GM18517 (cell line): ENCODE measurements at regions not wholly inside any gene's neighbourhood (a gene's known extent, or its start where the extent isn't known, plus 50 kb on each side); places are given as distances from the start of the nearest gene placed in this dataset.
"Not testable (repeated sequence)": the region's sequence is repeated elsewhere in the genome, so short reads cannot be mapped to it uniquely, and the experiment has no call there.

Experiments
- ATAC-seq: cut with Tn5 transposase; IDR thresholded peaks from one replicate; pipeline ENCODE4 v1.9.1; 2021; ENCODE audit warnings: mild to moderate bottlenecking, moderate library complexity; ENCODE audit not compliant: unreplicated experiment

DNA sequence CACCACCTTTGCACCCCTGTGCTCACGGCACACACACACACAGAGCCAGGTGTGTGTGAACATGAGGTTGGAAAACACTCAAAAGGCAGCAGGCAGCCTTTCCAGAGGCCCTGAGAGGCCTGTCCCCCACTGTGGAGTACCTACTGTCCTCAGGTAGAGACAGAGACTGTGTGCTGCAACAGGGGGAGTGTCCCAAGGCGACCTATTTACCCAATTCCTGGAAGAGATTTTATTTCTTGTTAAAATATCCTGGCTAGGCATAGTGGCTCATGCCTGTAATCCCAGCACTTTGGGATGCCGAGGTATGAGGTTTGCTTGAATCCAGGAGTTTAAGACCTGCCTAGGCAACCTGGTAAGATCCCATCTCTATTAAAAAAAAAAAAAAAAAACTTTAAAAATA, 108.5 kb downstream of the COPRS start:
- ATAC-seq: no peak

DNA sequence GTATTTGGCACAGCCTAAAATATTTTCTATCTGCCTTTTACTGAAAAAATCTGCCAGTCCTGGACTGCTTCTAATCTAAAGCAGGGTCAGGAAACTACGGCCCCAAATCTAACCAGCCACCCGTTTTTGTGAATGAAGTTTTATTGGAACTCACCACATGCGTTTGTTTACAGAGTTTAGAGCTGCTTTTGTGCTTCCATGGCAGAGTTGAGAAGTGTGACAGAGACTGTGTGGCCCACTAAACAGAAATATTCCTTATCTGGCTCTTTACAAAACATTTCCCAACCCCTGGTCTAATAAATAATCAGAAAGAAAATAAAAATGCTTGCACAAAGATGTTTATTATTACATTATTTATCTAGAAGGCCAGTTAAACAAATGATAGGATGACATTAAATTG, 110.2 kb downstream of the COPRS start:
- no peak for ATAC-seq

DNA sequence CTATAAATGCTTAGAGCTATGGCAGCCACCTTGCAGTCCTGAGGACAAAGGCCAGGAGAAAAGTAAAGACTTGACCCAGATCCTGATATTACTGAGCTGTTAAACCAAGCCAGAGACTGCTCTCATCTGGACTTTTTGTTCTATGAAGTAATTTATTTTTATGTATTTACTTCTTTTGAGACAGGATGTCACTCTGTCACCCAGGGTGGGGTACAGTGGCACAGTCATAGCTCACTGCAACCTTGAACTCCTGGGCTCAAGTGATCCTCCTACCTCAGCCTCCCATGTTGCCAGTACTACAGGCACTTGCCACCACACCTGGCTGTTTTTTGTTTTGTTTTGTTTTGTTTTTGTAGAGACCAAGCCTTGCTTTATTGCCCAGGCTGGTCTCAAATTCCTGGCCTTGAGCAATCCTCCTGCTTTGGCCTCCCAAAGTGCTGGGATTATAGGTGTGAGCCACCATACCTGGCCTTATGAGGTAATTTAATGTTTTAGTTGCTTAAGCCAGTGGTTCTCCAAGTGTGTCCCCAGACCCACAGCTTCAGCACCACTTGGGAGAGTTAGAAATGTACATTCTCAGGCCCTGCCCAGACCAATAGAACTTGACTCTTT, 112.1 kb downstream of the COPRS start:
- no peak for ATAC-seq

DNA sequence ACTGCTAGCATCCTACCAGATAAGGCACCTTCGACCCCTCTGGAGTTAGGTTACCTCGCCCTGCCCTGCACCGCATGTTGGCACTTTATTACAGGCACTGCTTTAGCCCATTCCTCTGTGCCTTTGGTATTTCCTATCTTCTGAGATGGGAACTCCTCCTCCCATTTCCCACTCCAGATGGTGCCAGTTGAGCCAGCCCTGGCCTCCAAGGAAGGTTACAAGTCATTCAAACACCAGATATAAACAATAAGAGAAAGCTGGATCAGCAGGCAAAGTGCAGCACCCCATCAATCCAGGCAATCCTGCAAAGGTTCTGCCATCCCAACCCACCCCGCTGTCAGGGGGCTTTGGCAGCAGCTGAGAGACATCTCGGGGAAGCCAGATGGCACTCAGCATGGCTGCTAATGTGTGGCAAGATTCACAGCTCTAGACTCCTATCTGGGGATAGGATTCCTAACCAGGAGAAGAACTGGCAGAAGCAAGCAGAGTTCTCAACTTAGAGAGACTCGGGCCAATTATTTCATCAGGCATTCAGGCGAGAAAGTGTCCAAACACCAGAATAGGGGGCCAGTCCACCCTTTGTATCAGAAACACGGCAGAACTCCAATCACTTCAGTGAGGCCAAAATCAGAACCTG, 113.0 kb downstream of the COPRS start:
- ATAC-seq: no peak

DNA sequence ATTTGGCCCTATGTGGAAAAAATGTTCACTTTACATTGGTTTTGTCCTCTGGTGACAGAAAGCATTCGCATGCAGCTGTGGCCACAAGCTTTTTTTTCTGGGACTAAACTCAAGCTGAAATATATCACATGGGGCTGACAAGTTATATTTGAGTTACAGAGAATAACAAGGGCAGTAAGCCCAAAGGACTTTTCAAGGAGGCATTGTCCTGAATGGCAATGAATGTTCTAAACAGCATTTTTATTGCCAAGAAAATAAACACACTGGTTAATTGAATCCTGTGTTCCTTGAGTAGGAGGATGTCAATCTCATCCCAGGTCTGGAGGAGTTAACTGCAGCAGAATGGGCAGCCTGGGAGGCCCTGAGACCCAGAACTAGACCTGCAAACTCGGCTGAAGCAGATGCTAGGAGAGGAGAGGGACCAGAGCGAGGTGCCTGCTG, 114.5 kb downstream of the COPRS start:
- no peak for ATAC-seq

DNA sequence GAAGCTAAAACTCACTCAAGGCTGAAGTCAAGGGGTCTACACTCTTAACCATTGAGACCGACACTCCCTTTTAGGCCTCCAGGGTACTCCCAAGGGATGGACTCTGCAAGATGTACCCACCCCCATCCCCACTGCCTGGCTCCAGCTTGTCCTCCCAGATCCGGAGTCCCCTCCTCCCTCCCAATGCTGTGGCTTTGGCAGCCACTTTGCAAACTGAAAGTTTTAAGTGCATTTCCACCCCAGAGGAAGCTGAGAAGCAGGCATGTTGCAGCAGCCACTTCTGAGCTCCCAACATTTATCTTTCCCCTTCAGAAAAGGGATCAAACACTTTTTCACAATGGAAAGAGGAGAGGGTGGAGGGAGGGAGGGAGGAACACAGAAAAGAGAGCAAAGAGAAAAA, 115.2 kb downstream of the COPRS start:
- ATAC-seq: no peak

DNA sequence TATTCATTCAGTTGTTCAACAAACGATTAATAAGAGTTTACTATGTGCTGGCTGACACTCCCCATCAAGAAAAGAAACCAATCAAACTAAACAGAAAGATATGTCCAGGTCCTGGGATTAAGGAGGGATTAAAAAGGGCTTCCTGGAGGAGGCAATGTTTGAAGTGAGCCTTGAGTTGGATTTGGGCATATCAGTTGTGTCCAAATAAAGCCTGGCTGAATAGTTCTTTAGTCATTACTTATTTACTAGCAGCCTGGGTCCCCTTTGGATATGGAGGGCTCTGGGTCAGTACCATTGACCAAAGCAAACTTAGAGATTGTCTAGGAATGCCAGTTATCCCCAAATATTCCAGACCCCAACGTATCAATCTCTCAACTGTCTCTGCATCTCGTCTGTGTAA, 117.7 kb downstream of the COPRS start:
- ATAC-seq: no peak

DNA sequence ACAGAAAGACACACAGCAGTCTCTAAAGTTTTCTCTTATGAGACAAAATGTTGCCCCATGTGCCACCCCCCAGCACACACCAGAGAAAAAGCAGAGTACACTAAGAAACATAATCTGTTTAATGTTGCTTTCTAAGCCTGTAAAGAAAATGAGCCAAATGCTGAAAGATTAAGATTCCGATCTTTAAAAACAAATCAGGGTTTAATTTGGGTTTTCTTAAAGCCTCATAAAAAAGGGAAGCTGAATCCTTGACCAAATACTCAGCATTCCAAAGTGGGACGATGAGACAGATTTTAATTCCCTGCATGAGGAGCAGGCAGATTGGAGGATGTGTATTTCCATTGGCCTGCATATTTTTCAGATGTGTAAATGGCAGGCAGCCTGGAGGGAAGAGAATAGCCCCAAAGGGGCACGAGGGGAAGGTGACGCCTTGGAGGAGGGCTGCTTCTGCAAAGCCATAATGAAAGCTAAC, 118.4 kb downstream of the COPRS start:
- no peak for ATAC-seq

DNA sequence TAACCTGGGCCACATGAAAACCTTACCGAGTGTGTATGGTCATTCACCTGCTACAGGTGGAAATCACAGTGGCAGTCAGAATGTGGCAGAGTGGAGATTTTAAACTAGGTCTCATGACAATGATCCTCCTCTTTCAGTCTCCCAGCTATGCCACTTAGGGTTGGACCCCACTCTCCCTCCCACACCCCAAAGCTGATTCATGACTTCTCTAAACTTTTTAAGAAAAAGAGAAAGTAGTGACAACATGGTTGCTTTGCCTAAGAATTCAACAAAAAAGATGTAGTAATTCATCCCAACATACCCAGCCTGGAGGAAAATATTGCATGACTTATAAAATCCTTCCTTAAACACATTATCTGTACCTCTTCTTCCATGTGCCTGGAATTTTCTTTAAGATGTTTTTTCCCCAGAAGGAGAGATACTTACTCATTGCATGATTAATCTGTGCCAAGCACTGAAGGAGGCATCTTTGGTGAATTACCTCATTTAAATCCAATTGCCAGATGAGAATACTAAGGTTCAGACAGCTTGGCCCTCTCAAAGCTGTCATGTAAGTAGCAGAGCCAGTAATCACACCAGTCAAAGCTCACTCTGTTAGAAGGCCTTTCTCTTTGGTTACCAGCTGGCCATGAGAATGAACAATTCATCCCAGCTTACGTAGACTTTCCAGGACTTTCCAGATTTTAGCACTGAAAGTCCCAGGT, 119.9 kb downstream of the COPRS start:
- ATAC-seq: no peak

DNA sequence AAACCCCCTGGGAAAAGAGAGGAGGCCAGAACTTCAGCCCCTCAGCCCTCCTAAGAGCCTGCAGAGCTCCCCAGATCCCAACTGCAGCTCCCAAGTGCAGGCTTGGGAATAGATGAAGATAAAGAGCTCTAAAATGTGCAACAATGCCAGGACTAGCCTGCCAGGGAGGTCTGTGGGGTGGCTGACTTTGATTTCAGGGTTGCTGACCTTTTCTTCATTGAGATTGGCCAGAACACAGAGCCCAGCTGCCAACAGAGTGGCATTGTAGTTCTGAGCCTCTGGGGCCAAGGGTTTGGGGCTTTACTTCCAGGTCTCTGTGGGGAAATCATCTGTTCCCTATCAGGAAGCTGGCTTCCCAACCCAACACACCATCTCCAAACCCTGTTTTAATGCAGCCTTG, 120.6 kb downstream of the COPRS start:
- ATAC-seq: no peak

DNA sequence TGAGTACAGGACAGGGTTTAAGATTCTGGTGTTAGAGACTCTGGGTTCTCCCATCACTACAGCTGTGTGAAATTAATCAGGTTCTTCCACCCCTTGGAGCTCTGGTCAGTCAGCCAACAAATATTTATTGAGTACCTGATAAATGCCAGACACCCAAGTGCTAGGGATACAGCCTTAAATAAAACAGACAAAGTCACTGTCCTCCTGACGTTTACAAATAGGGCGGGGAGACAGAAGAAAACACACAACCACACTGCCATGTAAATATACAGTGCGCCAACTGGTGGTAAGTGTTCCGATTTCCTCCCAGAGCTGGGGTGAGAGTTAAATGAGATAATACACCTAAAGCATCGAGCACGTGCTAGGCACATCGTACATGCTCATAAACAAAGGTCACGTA, 121.0 kb downstream of the COPRS start:
- ATAC-seq: no peak

DNA sequence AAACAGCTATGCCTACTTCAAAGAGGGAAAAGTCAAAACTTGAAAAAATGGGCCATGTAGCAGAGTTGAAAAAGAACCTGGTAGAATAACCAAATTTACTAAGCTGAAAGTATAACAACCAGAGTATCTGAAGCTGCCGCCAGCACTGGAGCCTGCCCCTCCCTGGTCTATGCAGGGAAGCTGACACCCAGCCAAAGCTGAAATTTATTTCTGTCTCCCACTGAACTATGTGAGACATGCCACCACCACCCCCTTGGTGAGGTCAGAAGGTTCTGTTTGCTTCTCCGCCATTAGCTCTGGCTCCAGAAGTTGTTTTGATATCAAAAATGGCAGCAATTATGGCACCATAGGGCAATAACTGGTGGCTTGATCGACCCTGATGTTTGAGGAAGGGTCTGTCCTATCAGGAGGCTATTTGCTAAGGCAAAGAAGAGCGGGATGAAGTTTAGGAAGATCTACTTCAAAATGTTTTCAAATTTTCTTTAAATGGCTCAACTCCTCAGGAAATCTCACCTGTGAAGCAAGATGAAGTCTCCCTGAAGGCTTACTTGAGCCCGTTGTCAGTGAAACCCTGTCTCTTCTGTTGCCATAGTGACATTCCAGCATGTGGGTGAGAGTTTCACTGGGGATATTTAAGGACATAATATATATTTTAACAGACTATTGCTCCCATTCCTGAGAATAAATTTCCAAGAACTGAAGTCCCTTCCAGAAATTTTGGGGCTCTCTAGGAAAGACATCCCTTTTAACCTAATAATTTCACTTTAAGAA, 122.0 kb downstream of the COPRS start:
- ATAC-seq: no peak

DNA sequence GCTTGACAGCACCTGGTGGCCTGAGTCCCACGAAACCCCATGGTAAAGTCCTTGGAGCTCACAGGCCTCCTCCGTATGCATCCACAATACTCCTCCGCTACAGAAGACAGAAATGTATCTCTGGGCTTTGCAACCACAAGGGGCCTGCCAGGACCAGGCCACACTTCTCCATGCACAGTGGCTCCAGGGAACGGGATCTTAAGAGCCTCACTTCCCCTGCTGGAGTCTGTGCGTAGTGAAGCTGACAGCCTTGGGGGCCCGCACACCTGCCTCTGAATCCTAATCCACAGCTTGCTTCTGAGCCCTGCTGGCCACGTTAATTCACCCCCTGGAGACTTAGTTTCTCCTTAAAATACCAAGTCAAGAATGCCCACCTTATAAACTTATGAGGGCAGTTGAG, 125.7 kb downstream of the COPRS start:
- ATAC-seq: no peak

DNA sequence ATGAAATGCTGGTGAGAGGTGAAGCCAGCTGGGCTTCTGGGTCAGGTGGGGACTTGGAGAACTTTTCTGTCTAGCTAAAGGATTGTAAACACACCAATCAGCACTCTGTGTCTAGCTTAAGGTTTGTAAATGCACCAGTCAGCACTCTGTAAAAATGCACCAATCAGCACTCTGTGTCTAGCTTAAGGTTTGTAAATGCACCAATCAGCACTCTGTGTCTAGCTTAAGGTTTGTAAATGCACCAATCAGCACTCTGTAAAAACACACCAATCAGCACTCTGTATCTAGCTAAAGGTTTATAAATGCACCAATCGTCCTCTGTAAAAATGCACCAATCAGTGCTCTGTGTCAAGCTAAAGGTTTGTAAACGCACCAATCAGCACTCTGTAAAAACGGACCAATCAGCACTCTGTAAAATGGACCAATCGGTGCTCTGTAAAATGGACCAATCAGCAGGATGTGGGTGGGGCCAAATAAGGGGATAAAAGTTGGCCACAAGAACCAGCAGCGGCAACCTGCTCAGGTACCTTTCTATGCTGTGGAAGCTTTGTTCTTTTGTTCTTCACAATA, 127.4 kb downstream of the COPRS start:
- not testable (repeated sequence) for ATAC-seq

DNA sequence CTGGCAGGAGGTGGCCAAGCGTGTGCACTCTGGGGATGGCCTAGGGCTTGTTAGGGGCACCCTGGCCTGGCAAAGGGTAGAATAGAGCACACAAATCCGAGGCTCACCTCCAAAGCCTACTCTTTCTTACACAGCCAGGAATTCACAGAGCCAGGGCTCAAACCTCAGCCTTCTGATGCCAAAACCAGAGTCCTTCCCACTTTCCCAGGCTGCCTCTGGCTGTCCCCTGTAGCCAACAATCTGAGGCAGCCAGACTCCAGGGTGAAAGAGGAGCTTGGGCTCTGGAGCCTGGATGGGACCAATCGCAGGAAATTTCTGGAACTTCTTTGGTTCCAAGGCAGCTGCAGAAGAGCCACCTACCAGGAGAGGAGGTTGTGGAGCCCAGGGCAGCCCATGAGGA, 127.9 kb downstream of the COPRS start:
- no peak for ATAC-seq

DNA sequence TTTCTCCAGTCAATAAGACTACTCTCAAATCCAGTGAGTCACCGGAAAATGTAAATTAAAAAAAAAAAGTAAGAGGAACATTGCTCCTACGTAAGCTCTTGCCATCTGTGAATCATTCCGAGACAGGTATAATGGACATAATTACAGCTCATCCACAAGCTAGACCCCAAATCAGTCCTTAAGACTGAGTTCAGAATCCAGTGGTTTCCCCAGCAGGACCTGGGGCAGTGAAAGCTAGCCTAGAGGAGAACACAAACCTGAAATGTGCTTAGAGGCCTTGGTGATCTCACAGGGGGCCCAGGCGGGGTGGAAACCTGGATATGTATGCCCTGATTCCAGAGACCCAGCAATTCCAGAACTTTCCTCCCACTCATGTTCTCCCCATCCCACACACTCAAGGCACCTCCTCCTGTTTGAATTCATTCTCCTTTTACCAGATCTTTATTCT, 132.0 kb downstream of the COPRS start:
- no peak for ATAC-seq

DNA sequence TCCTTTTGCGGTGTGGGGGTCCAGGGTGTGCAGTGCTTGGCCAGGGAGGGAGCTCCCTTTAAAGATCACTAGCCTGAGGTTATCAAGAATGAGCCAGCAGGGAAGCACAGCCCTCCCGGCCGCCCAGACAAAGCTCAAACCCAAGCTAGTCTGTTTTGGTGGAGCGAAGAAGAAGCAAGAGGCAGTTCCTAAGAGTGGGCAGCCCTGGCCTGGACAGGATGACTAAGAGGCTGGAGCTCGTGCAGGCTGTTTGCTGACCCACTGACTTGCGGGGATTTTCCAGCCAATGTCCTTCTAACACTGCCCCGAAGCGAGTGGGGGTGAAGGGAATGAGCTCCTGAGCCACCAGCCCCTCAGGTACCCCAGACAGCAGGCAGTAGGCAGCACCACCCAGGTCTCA, 134.4 kb downstream of the COPRS start:
- no peak for ATAC-seq

DNA sequence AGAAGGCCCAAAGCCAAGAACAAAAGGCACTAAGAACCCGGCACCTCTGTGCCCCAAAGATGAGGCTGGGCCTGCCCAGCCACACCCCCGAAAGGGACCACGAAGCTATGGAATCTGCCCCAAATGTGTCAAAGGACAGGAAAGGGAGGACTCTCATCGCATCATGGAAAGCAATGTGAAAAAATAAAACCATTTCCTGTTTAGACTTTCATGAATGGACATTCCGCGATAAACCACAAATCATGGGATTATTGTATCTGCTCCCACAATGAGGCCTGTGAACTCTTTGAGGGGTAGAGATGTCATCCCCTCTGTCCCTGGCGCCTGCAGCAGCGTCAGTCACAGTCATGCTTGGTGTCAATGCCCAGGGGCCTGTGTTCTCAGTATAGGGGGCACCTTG, 135.0 kb downstream of the COPRS start:
- no peak for ATAC-seq

DNA sequence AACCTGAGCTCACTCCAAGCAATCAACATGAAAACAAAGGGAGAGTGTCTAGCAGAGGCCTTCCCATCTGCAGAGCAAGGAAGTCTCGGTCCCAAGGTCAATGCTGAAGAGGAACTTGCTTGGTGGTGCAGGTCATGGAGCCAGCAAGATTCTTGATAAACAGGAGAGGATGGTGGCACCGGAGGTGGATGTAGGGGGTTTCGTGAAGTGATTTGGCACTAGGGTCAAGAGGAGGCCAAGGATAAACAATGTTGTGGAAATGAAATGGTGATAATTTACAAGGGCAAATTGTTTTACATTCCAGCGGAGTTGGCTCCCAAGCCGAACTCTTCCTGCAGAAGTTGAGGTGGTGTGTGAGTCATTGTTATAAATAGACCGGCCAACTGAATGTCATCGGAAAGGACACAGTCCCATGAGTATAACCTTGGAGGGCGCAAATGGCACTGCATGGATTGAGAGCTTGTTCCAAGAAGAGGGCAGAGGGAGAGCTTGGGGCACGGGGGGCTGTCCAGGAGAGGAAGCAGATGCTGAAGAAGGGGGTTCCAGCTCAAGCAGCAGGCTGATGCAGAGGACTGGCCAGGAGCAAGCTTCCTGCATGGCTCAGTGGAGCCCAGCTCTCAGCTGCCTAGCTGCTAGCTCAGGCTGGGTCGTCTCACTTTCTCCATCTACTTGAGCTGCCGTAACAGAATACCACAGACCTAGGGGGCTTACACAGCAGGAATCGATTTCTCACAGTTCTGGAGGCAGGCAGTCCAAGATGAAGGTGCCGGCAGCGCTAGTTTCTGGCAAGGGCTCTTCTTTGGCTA, 136.6 kb downstream of the COPRS start:
- ATAC-seq: no peak

DNA sequence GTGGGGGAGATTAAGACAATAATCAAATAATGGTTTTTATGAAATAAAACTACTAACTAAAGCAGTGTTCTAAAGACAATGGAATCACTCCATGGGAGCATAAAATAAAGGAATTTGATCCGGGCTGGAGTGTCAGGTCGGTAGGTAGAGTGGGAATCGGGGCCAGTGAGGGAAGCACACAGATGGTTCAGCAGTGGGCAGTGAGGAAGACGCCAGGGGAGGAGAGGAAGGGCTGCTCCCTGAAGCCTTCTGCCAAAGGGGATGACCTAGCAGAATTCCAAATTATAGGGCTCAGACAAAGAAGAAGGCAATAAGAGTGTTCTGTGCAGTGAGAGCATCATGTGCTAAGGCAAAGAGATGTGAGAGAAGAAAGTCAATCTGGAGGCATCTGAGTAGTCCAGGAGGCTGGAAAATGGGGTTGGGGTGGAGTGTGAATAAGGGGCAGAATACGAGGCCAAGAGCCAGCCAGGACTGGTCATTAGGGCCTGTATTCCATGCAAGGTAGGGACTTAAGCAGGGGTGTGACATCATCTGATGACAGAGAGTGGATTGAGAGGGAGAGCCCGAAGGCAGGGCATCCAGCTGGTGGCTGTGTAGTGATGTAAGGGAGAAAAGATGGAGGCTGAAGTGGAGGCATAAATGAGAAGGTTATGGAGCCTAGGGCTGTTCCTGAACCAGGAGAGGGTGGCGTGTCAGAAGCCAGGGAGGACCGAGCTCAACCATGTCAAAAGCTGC, 137.6 kb downstream of the COPRS start:
- no peak for ATAC-seq
